Eye (tissue), 1 donor: ENCODE measurements at regions not wholly inside any gene's neighbourhood (a gene's known extent, or its start where the extent isn't known, plus 50 kb on each side); places are given as distances from the start of the nearest gene placed in this dataset.
A peak's percentile ranks its signal among the peaks of the same experiment; 100 is the strongest.

Experiments used
- DNase-seq: peaks from one replicate; pipeline ENCODE4 v3.0.0-alpha.2; 2015

- no peak for DNase-seq
These were observed 676.9 kb upstream of the PCDH20 start for GRCh38 chr13:62092536-62092935.

GRCh38 chr13:62088165-62088564 is 672.5 kb upstream of the PCDH20 start:
- peak; percentile 71 for DNase-seq

GRCh38 chr13:62087124-62087523 is 671.5 kb upstream of the PCDH20 start:
- no peak for DNase-seq

GRCh38 chr13:62085337-62086229 is 669.9 kb upstream of the PCDH20 start:
- peak; percentile 35 for DNase-seq

- DNase-seq = no peak
These were observed 669.1 kb upstream of the PCDH20 start for GRCh38 chr13:62084728-62085127.

- DNase-seq = no peak
These were observed 652.2 kb upstream of the PCDH20 start for GRCh38 chr13:62067821-62068220.

GRCh38 chr13:62065016-62065415 is 649.4 kb upstream of the PCDH20 start:
- DNase-seq = no peak

- no peak for DNase-seq
These were observed 646.1 kb upstream of the PCDH20 start for GRCh38 chr13:62061751-62062150.

GRCh38 chr13:62060570-62060969 is 644.9 kb upstream of the PCDH20 start:
- DNase-seq = peak; percentile 5

GRCh38 chr13:62057286-62057685 is 641.6 kb upstream of the PCDH20 start:
- peak; percentile 94 for DNase-seq

GRCh38 chr13:62049992-62050391 is 634.3 kb upstream of the PCDH20 start:
- no peak for DNase-seq

- no peak for DNase-seq
These were observed 630.9 kb upstream of the PCDH20 start for GRCh38 chr13:62046512-62046911.

GRCh38 chr13:62043600-62043999 is 628.0 kb upstream of the PCDH20 start:
- DNase-seq = no peak

GRCh38 chr13:62040806-62041205 is 625.2 kb upstream of the PCDH20 start:
- DNase-seq = no peak

- no peak for DNase-seq
These were observed 624.4 kb upstream of the PCDH20 start for GRCh38 chr13:62040078-62040477.

GRCh38 chr13:62038214-62038613 is 622.6 kb upstream of the PCDH20 start:
- no peak for DNase-seq

- DNase-seq = no peak
These were observed 620.3 kb upstream of the PCDH20 start for GRCh38 chr13:62035981-62036380.

GRCh38 chr13:62033934-62034333 is 618.3 kb upstream of the PCDH20 start:
- no peak for DNase-seq

GRCh38 chr13:62022369-62022768 is 606.7 kb upstream of the PCDH20 start:
- DNase-seq = no peak

- no peak for DNase-seq
These were observed 604.2 kb upstream of the PCDH20 start for GRCh38 chr13:62019858-62020257.

GRCh38 chr13:62014299-62014698 is 598.6 kb upstream of the PCDH20 start:
- peak; percentile 86 for DNase-seq

GRCh38 chr13:62003452-62003851 is 587.8 kb upstream of the PCDH20 start:
- DNase-seq = no peak

GRCh38 chr13:61994174-61994573 is 578.5 kb upstream of the PCDH20 start:
- no peak for DNase-seq

GRCh38 chr13:61989978-61990377 is 574.3 kb upstream of the PCDH20 start:
- DNase-seq = no peak

- DNase-seq = no peak
These were observed 573.2 kb upstream of the PCDH20 start for GRCh38 chr13:61988810-61989209.
